A673 (cell line): ENCODE measurements at regions not wholly inside any gene's neighbourhood (a gene's known extent, or its start where the extent isn't known, plus 50 kb on each side); places are given as distances from the start of the nearest gene placed in this dataset.

Experiments used
- BruUV-seq: library from RNA; stranded (reverse); fragments of 400-500 nt; replicated peaks from 2 replicates; lab custom pipeline; 2021; lab: Mats Ljungman, UMichigan
- CTCF ChIA-PET: fragments of 300-600 bp; sonication (Branson Sonifier 250); formaldehyde crosslinking; loops from one replicate; lab custom pipeline; 2022; ENCODE audit warnings: antibody characterized with exemption; lab: Charles Lee
- POLR2A ChIA-PET: fragments of 300-600 bp; sonication (Branson Sonifier 250); formaldehyde crosslinking; loops from one replicate; lab custom pipeline; 2022; ENCODE audit warnings: antibody characterized with exemption; ENCODE audit not compliant: low non-redundant PET; lab: Charles Lee
- DNase-seq: peaks from one replicate; pipeline ENCODE4 v3.0.0-alpha.2; 2015; ENCODE audit warnings: low spot score
- H3K27ac ChIP-seq: fragments of 200-600 bp; sonication (generic); 2 replicates; pipeline ENCODE4 v1.5.1; 2016; ENCODE audit warnings: mixed run types, low read depth, mild to moderate bottlenecking, mixed read lengths, antibody characterized with exemption, low read length; ENCODE audit not compliant: poor library complexity, severe bottlenecking
- H3K27me3 ChIP-seq: fragments of 200-600 bp; sonication (generic); replicated peaks from 2 replicates; pipeline ENCODE4 v1.6.1; 2017; ENCODE audit warnings: mixed run types, low read depth, mild to moderate bottlenecking, mixed read lengths, antibody characterized with exemption, low read length; ENCODE audit not compliant: insufficient read depth, poor library complexity
- H3K36me3 ChIP-seq: fragments of 200-600 bp; sonication (generic); 2 replicates; pipeline ENCODE4 v1.6.1; 2016; ENCODE audit warnings: mixed run types, mild to moderate bottlenecking, mixed read lengths, antibody characterized with exemption, low read length; ENCODE audit not compliant: insufficient read depth, poor library complexity, severe bottlenecking
- H3K4me1 ChIP-seq: fragments of 200-600 bp; sonication (generic); 2 replicates; pipeline ENCODE4 v1.6.1; 2017; ENCODE audit warnings: mixed run types, mild to moderate bottlenecking, mixed read lengths, antibody characterized with exemption, low read length; ENCODE audit not compliant: insufficient read depth, poor library complexity, severe bottlenecking
- H3K4me3 ChIP-seq: fragments of 200-600 bp; sonication (generic); 2 replicates; pipeline ENCODE4 v1.5.1; 2016; ENCODE audit warnings: low read depth, mixed run types, mild to moderate bottlenecking, mixed read lengths, low read length; ENCODE audit not compliant: poor library complexity, severe bottlenecking
- H3K9me3 ChIP-seq: fragments of 200-600 bp; sonication (generic); 2 replicates; pipeline ENCODE4 v1.6.1; 2016; ENCODE audit warnings: mixed run types, low read depth, mild to moderate bottlenecking, mixed read lengths, antibody characterized with exemption, low read length; ENCODE audit not compliant: poor library complexity, severe bottlenecking
- EZH2 ChIP-seq: fragments of 200-600 bp; sonication (generic); IDR thresholded peaks from 2 replicates; pipeline ENCODE4 v1.6.1; 2017; ENCODE audit warnings: borderline replicate concordance, low read depth, mild to moderate bottlenecking, mixed read lengths, antibody characterized with exemption, low read length; ENCODE audit not compliant: poor library complexity, severe bottlenecking
- intact Hi-C: fragments of 100-400 bp; cut with micrococcal nuclease; formaldehyde crosslinking; loops from one replicate; pipeline ENCODE4 v1.10.0; 2022; ENCODE audit not compliant: unreplicated experiment
- TF ChIP-seq, protein P1 (sequence below): fragments of 300-800, 200-600 bp; sonication (generic); conservative IDR thresholded peaks from 2 replicates; pipeline ENCODE4 v1.5.1; 2017; ENCODE audit warnings: low read depth, mild to moderate bottlenecking, antibody characterized with exemption, low read length, moderate library complexity, mixed read lengths

DNA sequence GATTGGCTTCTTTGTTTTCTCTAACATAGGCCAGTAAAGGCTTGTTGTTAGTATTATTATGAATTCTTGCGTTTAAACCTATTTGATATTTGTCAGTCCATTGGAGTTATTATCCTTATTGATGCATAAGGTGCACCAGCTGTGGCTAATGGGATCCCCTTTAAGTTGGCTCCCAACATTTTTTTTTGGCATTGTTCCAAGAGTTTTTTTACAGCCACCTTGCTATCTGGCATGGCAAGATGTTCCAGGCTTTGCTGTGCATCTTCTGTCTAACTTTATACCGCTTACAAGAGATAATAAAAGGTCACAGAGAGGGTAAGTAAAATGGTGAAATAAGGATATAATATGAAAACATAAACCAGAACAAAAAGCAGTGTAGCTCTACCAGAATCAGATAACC, 157.5 kb upstream of the TACR1 start:
- intact Hi-C loops, result no loop called here
- Histone ChIP-seq H3K27me3 (no peaks in the 10 kb centered on the region), H3K4me1 (no peaks in the 10 kb centered on the region), H3K36me3 (no peaks in the 10 kb centered on the region), H3K9me3 (no peaks in the 10 kb centered on the region), H3K4me3 (no peak overlapping the region), H3K27ac (no peak overlapping the region)
- no peak for DNase-seq
- POLR2A ChIA-PET, result no interaction called here
- BruUV-seq, result no TSS peak
- TF ChIP-seq EZH2, result no peak
- TF ChIP-seq, protein P1, sequence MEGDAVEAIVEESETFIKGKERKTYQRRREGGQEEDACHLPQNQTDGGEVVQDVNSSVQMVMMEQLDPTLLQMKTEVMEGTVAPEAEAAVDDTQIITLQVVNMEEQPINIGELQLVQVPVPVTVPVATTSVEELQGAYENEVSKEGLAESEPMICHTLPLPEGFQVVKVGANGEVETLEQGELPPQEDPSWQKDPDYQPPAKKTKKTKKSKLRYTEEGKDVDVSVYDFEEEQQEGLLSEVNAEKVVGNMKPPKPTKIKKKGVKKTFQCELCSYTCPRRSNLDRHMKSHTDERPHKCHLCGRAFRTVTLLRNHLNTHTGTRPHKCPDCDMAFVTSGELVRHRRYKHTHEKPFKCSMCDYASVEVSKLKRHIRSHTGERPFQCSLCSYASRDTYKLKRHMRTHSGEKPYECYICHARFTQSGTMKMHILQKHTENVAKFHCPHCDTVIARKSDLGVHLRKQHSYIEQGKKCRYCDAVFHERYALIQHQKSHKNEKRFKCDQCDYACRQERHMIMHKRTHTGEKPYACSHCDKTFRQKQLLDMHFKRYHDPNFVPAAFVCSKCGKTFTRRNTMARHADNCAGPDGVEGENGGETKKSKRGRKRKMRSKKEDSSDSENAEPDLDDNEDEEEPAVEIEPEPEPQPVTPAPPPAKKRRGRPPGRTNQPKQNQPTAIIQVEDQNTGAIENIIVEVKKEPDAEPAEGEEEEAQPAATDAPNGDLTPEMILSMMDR, result no peak
- CTCF ChIA-PET, result no interaction called here

DNA sequence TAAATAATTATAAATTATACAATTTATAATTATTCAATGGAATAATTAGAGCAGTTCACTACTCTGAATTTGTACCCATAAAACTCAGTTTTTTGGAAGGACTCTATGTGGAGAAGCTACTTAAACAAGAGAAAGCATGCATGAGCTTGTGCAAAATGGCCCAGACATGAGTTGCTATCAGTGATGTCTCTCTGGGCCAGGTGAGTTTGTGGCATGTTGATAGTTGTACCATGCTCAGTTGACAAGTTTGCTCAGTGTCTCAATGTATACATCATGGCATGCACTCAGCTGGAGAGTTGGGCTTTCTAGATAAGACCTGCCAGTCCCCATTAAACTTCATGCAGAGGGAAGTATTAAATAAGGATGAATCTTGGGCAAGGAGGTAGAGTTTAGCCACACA, 153.8 kb upstream of the TACR1 start:
- POLR2A ChIA-PET, result no interaction called here
- DNase-seq, result no peak
- intact Hi-C loops, result no loop called here
- Histone ChIP-seq H3K4me3 (no peak overlapping the region), H3K4me1 (no peaks in the 10 kb centered on the region), H3K9me3 (no peaks in the 10 kb centered on the region), H3K27me3 (no peaks in the 10 kb centered on the region), H3K27ac (no peak overlapping the region), H3K36me3 (no peaks in the 10 kb centered on the region)
- CTCF ChIA-PET, result no interaction called here
- no TSS peak for BruUV-seq
- TF ChIP-seq EZH2, result no peak
- TF ChIP-seq, protein P1, result no peak

DNA sequence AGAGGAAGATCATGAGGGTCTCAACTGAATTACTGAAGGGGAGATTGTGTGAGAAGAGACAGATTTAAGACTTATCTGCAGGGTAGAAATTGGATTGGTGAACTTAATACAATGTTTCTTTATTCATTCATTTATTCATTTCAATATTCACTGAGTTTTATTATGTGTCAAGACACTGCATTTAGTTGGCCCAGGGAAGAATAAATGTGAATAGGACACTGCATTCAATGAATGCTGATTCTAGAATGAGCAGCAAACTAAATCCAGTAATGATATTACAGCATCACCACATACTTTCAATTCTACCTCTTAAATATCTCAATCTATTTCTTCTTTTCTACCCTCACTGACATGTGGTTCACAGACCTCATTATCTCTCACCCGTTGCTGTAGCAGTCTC, 149.0 kb upstream of the TACR1 start:
- Histone ChIP-seq H3K9me3 (no peaks in the 10 kb centered on the region), H3K27me3 (no peaks in the 10 kb centered on the region), H3K36me3 (no peaks in the 10 kb centered on the region), H3K27ac (no peak overlapping the region), H3K4me1 (no peaks in the 10 kb centered on the region), H3K4me3 (no peak overlapping the region)
- intact Hi-C loops, result no loop called here
- ChIA-PET POLR2A (no interaction called here), CTCF (no interaction called here)
- DNase-seq, result no peak
- TF ChIP-seq EZH2, result no peak
- TF ChIP-seq, protein P1, result no peak
- no TSS peak for BruUV-seq
